Fibroblast of villous mesenchyme (primary cell): ENCODE measurements at regions not wholly inside any gene's neighbourhood (a gene's known extent, or its start where the extent isn't known, plus 50 kb on each side); places are given as distances from the start of the nearest gene placed in this dataset.

Experiments
- DNase-seq: peaks from one replicate; pipeline ENCODE4 v3.0.0-alpha.2; 2010; ENCODE audit warnings: low read depth
- H3K4me3 ChIP-seq: 2 replicates; pipeline ENCODE4 v1.5.1; 2011; ENCODE audit warnings: low read depth, mild to moderate bottlenecking, low read length
- TF ChIP-seq, protein P1 (sequence below): IDR thresholded peaks from 2 replicates; pipeline ENCODE4 v1.5.1; 2012; ENCODE audit warnings: low read depth, mild to moderate bottlenecking, low read length; ENCODE audit not compliant: insufficient read depth

DNA sequence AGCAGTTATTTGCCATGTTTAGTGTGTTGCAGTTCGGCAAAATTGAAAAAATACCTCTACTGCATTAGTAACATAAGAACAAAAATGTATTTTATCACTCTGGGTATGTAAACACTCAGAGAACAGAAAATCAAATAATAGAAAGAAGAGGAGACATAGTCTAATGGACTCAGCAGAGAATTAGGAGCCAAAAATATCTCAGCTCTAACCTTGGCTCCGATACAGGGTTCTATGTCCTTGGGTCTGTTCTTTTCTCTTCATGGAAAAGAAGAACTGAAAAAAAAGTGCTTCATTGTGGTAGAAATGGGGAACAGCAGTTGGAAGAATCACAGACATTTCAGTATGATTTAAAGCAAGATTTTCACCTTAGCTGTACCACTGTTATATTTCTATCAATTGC is 240.5 kb upstream of the CXXC4 start:
- no peak overlapping the region for H3K4me3 ChIP-seq
- TF ChIP-seq, protein P1, sequence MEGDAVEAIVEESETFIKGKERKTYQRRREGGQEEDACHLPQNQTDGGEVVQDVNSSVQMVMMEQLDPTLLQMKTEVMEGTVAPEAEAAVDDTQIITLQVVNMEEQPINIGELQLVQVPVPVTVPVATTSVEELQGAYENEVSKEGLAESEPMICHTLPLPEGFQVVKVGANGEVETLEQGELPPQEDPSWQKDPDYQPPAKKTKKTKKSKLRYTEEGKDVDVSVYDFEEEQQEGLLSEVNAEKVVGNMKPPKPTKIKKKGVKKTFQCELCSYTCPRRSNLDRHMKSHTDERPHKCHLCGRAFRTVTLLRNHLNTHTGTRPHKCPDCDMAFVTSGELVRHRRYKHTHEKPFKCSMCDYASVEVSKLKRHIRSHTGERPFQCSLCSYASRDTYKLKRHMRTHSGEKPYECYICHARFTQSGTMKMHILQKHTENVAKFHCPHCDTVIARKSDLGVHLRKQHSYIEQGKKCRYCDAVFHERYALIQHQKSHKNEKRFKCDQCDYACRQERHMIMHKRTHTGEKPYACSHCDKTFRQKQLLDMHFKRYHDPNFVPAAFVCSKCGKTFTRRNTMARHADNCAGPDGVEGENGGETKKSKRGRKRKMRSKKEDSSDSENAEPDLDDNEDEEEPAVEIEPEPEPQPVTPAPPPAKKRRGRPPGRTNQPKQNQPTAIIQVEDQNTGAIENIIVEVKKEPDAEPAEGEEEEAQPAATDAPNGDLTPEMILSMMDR, result no peak
- DNase-seq, result no peak

DNA sequence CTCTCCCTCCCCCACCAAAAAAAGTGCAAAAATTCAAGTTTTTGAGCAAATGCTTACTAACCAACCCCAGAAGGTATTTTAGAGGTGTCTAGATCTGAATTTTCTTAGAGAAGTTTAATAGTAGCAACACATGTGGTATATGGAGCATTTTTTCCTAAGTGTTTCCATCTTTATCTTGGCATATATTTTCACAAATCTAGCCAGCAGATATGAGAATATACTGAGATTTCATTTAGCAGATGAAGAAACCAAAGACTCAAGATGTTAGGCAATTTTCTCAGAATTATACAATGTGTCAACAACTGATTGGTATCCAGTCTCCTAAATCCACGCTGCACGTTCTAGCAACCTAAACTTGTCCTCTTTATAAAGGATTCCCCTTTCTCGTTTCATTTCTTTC is 245.5 kb upstream of the CXXC4 start:
- DNase-seq, result no peak
- TF ChIP-seq, protein P1, result no peak
- no peak overlapping the region for H3K4me3 ChIP-seq

DNA sequence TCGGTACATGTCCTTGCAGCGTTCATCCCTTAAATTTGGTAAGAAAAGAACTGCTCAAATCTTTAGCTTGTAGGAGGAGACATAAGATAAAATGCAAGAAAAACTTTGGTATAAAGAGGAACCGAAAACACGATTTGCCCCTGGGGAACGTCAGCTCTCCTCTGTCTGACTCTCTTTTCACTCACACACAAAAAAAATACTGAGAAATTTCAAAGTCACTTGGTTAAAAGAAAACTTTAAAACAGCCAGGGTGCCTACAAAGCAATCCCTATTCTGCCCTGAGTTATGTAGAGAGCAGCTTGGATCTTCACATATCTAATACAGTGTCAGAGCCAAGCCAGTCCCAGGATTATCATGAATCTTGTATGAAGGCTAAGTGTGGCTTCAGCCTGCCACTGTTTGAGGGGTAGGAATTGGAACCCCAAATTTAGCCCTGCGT is 248.5 kb upstream of the CXXC4 start:
- TF ChIP-seq, protein P1, result no peak
- no peak overlapping the region for H3K4me3 ChIP-seq
- no peak for DNase-seq

DNA sequence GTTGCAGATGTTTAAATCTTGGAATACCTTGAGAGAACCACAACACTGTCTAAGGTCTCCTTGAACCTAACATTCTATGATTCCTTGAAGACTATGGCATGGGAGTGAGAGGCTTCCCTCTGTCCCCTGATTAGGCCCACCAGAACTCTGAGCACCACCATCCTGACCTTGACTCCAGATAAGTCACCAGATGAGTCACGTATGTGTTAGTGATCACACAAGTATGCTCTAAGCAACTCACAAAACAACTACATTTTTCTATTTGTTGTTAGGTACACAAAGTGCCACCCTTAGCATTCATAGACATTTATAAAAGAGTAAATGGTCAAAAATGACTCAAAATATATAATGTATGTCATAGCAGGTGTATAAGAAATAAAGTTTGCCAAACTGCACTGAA is 252.9 kb upstream of the CXXC4 start:
- no peak overlapping the region for H3K4me3 ChIP-seq
- TF ChIP-seq, protein P1, result no peak
- no peak for DNase-seq

DNA sequence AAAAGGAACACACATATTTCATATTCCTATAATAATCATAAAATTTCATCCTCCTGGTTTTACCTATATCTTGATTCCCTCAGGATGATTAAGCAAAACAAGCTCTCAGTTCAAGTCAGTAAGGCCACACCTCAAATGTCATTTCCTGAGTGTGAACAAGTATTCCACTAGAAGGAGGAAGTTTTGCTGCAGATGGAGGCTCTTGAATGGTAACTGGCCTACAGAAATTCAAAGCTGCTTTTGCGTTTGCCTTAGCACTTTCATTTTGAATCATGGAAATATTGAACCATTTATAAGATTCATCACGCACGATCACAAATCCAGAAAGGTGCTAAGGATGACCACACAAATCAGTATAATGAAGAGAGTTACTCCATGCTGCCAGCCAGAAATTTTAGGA is 254.4 kb upstream of the CXXC4 start:
- TF ChIP-seq, protein P1, result no peak
- no peak overlapping the region for H3K4me3 ChIP-seq
- DNase-seq, result no peak

DNA sequence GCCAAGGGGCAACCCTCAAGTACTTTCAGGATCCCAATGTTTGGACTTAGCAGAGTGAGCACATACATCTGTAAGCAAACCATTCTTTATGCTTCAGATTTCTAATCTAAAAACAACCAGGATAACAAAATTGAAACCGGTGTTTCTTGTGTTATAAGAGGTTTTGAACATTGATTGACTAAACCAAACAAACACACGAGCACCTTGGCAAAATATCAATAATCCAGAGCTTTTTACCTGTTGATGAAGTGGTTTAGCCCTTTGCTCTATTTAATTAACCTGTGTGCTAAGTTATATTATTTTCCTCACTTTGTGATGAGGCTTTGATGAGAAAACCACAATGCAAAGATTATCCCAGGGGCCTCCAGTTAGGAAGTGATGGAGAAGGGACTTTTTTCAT is 255.3 kb upstream of the CXXC4 start:
- TF ChIP-seq, protein P1, result no peak
- H3K4me3 ChIP-seq, result no peak overlapping the region
- DNase-seq, result no peak

DNA sequence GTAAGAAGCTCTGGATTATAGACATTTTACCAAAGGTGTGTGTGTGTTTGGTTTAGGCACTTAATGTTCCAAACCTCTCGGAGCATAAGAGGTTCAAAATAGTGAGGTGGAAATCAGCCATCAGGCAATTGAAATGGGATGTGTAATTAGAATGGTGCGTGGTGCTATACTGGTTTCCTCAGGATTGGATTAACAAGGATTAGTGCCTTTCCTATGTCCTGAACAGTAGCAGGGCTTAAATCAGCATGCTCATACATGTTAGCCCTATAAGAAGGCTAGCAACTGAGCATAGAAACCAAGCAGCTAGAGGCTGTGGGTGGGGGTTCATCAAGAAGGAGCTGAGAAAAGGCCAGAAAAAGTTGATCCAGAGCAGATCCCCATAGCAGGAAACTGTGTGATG is 256.8 kb upstream of the CXXC4 start:
- no peak overlapping the region for H3K4me3 ChIP-seq
- TF ChIP-seq, protein P1, result no peak
- DNase-seq, result no peak
